SU-DHL-6 (cell line): ENCODE measurements at regions not wholly inside any gene's neighbourhood (a gene's known extent, or its start where the extent isn't known, plus 50 kb on each side); places are given as distances from the start of the nearest gene placed in this dataset.

Source experiments
- H2AFZ ChIP-seq: fragments of 200-600 bp; sonication (generic); 2 replicates; pipeline ENCODE4 v1.6.1; 2014; ENCODE audit warnings: low read depth, mild to moderate bottlenecking, moderate library complexity, mixed read lengths, antibody characterized with exemption, low read length; ENCODE audit not compliant: severe bottlenecking
- H3F3A ChIP-seq: fragments of 200-600 bp; shearing (Covaris generic); 2 replicates; pipeline ENCODE4 v1.6.0; 2016; ENCODE audit warnings: antibody characterized with exemption, mild to moderate bottlenecking; ENCODE audit not compliant: insufficient read depth
- H3K27ac ChIP-seq: fragments of 200-600 bp; sonication (generic); 2 replicates; pipeline ENCODE4 v1.5.1; 2016; ENCODE audit warnings: low read depth, mild to moderate bottlenecking, low read length, moderate library complexity, mixed read lengths
- H3K27me3 ChIP-seq: fragments of 200-600 bp; sonication (generic), shearing (Covaris generic); 2 replicates; pipeline ENCODE4 v1.6.0; 2014; ENCODE audit warnings: mild to moderate bottlenecking, low read length
- H3K36me3 ChIP-seq: fragments of 200-600 bp; sonication (generic); 2 replicates; pipeline ENCODE4 v1.6.1; 2014; ENCODE audit warnings: mild to moderate bottlenecking, low read length, mixed read lengths
- H3K4me2 ChIP-seq: fragments of 300-600, 200-600 bp; shearing (Covaris generic), sonication (generic); 2 replicates; pipeline ENCODE4 v1.6.0; 2014; ENCODE audit warnings: low read length, low read depth, mild to moderate bottlenecking; ENCODE audit not compliant: poor library complexity, severe bottlenecking
- H3K4me3 ChIP-seq: fragments of 200-600 bp; sonication (generic); 2 replicates; pipeline ENCODE4 v1.5.1; 2014; ENCODE audit warnings: antibody characterized with exemption, low read length, mild to moderate bottlenecking, mixed read lengths; ENCODE audit not compliant: insufficient read depth, poor library complexity, severe bottlenecking
- H3K79me2 ChIP-seq: fragments of 200-600 bp; sonication (generic); 2 replicates; pipeline ENCODE4 v1.6.1; 2014; ENCODE audit warnings: mild to moderate bottlenecking, low read length, moderate library complexity; ENCODE audit not compliant: insufficient read depth
- H3K9ac ChIP-seq: fragments of 200-600 bp; sonication (generic); 2 replicates; pipeline ENCODE4 v1.7.0; 2014; ENCODE audit warnings: mild to moderate bottlenecking, low read length
- H3K9me2 ChIP-seq: fragments of 200-600 bp; sonication (generic); replicated peaks from 2 replicates; pipeline ENCODE4 v1.6.1; 2014; ENCODE audit warnings: low read length; ENCODE audit not compliant: insufficient read depth
- H3K9me3 ChIP-seq: fragments of 200-600 bp; sonication (generic); 2 replicates; pipeline ENCODE4 v1.6.1; 2014; ENCODE audit warnings: low read length, mixed read lengths; ENCODE audit not compliant: insufficient read depth
- H4K20me1 ChIP-seq: fragments of 200-600 bp; sonication (generic); 2 replicates; pipeline ENCODE4 v1.6.1; 2014; ENCODE audit warnings: low read depth, mild to moderate bottlenecking, antibody characterized with exemption, low read length, moderate library complexity, mixed read lengths
- CTCF ChIP-seq: fragments of 200-600 bp; sonication (generic); IDR thresholded peaks from one replicate; pipeline ENCODE4 v1.5.1; 2017; ENCODE audit warnings: antibody characterized with exemption, mild to moderate bottlenecking, low read length, moderate library complexity; ENCODE audit not compliant: insufficient read depth, poor library complexity, severe bottlenecking
- EZH2phosphoT487 ChIP-seq: fragments of 200-600 bp; sonication (generic), shearing (Covaris generic); conservative IDR thresholded peaks from 2 replicates; pipeline ENCODE4 v1.6.1; 2018; ENCODE audit warnings: mild to moderate bottlenecking, antibody characterized with exemption, low read length, moderate library complexity, mixed read lengths

- Histone ChIP-seq H3K36me3 (no peaks in the 10 kb centered on the region), H3K9me3 (no peaks in the 10 kb centered on the region), H2AFZ (no peak overlapping the region), H3K9ac (no peak overlapping the region), H3K27me3 (no peaks in the 10 kb centered on the region), H3K79me2 (no peaks in the 10 kb centered on the region), H4K20me1 (no peaks in the 10 kb centered on the region), H3K9me2 (no peaks in the 10 kb centered on the region), H3K4me3 (no peak overlapping the region), H3F3A (no peaks in the 10 kb centered on the region), H3K27ac (no peak overlapping the region), H3K4me2 (no peak overlapping the region)
- TF ChIP-seq CTCF: no peak
- TF ChIP-seq EZH2phosphoT487: no peak
These were observed 57.0 kb upstream of the CNTN1 start for GRCh38 chr12:40635141-40635731.
